ENCODE measurements at regions not wholly inside any gene's neighbourhood (a gene's known extent, or its start where the extent isn't known, plus 50 kb on each side); places are given as distances from the start of the nearest gene placed in this dataset.

GRCh38 chr5:102087906-102088305, 208.2 kb downstream of the SLCO4C1 start:
- no peak for DNase-seq (ENCODE audit: low spot score in 2 of 2)
- Histone ChIP-seq H3K9me3 (no peaks in the 10 kb centered on the region), H3K4me1 (no peaks in the 10 kb centered on the region), H3K36me3 (no peaks in the 10 kb centered on the region), H3K27ac (no peak overlapping the region), H3K27me3 (no peaks in the 10 kb centered on the region), H3K4me3 (no peak overlapping the region)
- TF ChIP-seq POLR2A (IDR thresholded peaks at IDR 0.05): no peak
- TF ChIP-seq EP300 (IDR thresholded peaks at IDR 0.05): no peak
- no peak for TF ChIP-seq CTCF (IDR thresholded peaks at IDR 0.05)
- WGBS, 2 donors: 69 to 74% methylated on average over 2 of the region's 2 CpGs

- Histone ChIP-seq H3K36me3 (no peaks in the 10 kb centered on the region), H3K4me3 (no peak overlapping the region), H3K27me3 (no peaks in the 10 kb centered on the region), H3K9me3 (no peaks in the 10 kb centered on the region), H3K4me1 (no peaks in the 10 kb centered on the region), H3K27ac (no peak overlapping the region)
- DNase-seq (ENCODE audit: low spot score in 2 of 2): no peak
- 38 to 50% methylated on average over 1 of the region's 1 CpG for WGBS, 2 donors
- TF ChIP-seq EP300 (IDR thresholded peaks at IDR 0.05) (no peak), CTCF (IDR thresholded peaks at IDR 0.05) (no peak), POLR2A (IDR thresholded peaks at IDR 0.05) (no peak)
Observed at GRCh38 chr5:102080288-102080687, 215.8 kb downstream of the SLCO4C1 start.

GRCh38 chr5:102077920-102078319, 218.2 kb downstream of the SLCO4C1 start:
- Histone ChIP-seq H3K9me3 (no peaks in the 10 kb centered on the region), H3K27me3 (no peaks in the 10 kb centered on the region), H3K36me3 (no peaks in the 10 kb centered on the region), H3K4me3 (no peak overlapping the region), H3K4me1 (no peaks in the 10 kb centered on the region), H3K27ac (no peak overlapping the region)
- DNase-seq (ENCODE audit: low spot score in 2 of 2): no peak
- WGBS, 2 donors: 91 to 94% methylated on average over 5 of the region's 5 CpGs
- TF ChIP-seq EP300 (IDR thresholded peaks at IDR 0.05) (no peak), CTCF (IDR thresholded peaks at IDR 0.05) (no peak)

GRCh38 chr5:102069974-102070373, 226.1 kb downstream of the SLCO4C1 start:
- no peak overlapping the region for H3K4me3 ChIP-seq
- H3K27ac ChIP-seq: no peak overlapping the region
- WGBS, 2 donors: 50% methylated on average over 3 of the region's 3 CpGs
- TF ChIP-seq EP300 (IDR thresholded peaks at IDR 0.05) (no peak), CTCF (IDR thresholded peaks at IDR 0.05) (no peak), POLR2A (IDR thresholded peaks at IDR 0.05) (no peak)
- no peaks in the 10 kb centered on the region for H3K36me3 ChIP-seq
- no peaks in the 10 kb centered on the region for H3K4me1 ChIP-seq
- H3K9me3 ChIP-seq: no peaks in the 10 kb centered on the region
- no peak for DNase-seq (ENCODE audit: low spot score in 2 of 2)
- no peaks in the 10 kb centered on the region for H3K27me3 ChIP-seq

GRCh38 chr5:102068870-102069269, 227.2 kb downstream of the SLCO4C1 start:
- 57 to 65% methylated on average over 3 of the region's 3 CpGs for WGBS, 2 donors
- no peak overlapping the region for H3K27ac ChIP-seq
- H3K36me3 ChIP-seq: no peaks in the 10 kb centered on the region
- H3K4me3 ChIP-seq: no peak overlapping the region
- DNase-seq (ENCODE audit: low spot score in 2 of 2): no peak
- no peaks in the 10 kb centered on the region for H3K4me1 ChIP-seq
- H3K27me3 ChIP-seq: no peaks in the 10 kb centered on the region
- TF ChIP-seq EP300 (IDR thresholded peaks at IDR 0.05) (no peak), CTCF (IDR thresholded peaks at IDR 0.05) (no peak), POLR2A (IDR thresholded peaks at IDR 0.05) (no peak)
- H3K9me3 ChIP-seq: no peaks in the 10 kb centered on the region
